HG03039 (cell line): ENCODE measurements at regions not wholly inside any gene's neighbourhood (a gene's known extent, or its start where the extent isn't known, plus 50 kb on each side); places are given as distances from the start of the nearest gene placed in this dataset.

ENCODE experiments used
- ATAC-seq: cut with Tn5 transposase; IDR thresholded peaks from one replicate; pipeline ENCODE4 v1.9.1; 2021; ENCODE audit warnings: mild to moderate bottlenecking, moderate library complexity; ENCODE audit not compliant: unreplicated experiment

DNA sequence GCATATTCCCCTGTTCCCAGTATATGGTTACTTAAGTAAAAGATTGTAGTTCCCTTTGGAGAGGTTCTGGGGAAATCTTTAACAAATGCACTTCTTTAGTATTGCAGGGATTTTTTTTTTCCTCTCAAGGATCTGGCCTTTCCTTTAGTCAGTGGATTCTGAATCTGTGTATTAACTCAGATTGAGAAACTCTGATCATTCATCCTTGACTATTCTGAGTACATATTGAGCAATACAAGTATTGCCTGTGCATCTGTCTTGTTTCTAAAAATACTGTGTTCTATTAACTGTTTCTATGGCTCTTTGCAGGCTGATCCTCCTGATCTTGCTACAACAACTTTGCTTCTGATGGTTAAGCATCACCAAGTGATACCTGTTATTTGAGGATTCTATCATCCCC lies 67.8 kb upstream of the FGGY start:
- ATAC-seq = no peak

DNA sequence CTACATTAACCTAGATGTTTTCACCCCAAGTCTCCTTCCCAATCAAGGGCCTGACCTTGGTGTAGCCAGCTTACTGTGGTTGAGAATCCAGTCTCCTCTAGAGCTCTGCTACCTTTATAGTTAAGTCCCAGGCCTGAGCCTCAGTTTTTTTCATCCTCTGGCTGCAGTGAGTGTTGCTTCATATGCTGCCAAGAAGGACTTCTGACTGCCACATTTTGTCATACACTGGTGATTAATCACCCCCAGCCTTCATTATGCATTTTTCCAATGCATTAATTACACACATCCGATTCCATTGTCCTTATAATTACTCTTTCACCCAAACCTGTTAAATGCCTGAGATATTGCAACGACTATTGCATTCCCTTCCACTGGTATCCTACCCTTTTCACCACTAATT lies 66.3 kb upstream of the FGGY start:
- no peak for ATAC-seq

DNA sequence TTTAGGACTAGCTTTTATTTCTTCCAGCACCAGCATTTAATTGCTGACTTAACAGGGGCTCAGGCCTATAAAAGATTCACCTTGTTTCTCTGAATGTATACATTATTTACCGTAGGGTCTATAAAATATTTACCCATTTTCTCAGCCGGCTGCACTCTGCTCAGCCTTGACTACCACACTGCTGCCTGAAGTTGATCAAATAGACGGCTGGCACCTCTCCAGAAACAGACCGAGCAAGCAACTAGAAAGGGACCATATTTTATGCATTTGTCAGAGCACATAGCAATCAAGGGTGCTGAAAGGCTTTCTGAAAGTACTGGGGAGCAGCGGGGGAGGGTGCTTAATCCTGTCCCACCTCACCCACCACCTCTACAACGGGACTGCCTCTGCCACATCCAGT lies 64.7 kb upstream of the FGGY start:
- ATAC-seq = no peak

DNA sequence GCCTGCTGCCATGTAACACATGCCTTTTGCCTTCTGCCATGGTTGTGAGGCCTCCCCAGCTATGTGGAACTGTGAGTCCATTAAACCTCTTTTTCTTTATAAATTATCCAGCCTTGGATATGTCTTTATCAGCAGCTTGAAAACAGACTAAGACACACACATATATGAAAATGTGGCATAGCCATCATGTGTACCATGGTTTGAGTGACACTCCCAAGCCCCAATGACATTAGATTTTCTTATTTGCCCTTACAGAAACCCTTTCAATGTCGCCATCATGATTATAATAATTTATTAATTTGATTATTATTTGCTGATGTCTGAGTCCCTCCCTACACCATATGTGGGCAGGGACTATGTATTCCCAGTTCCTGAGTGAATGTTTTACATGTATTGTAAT lies 63.5 kb upstream of the FGGY start:
- no peak for ATAC-seq

DNA sequence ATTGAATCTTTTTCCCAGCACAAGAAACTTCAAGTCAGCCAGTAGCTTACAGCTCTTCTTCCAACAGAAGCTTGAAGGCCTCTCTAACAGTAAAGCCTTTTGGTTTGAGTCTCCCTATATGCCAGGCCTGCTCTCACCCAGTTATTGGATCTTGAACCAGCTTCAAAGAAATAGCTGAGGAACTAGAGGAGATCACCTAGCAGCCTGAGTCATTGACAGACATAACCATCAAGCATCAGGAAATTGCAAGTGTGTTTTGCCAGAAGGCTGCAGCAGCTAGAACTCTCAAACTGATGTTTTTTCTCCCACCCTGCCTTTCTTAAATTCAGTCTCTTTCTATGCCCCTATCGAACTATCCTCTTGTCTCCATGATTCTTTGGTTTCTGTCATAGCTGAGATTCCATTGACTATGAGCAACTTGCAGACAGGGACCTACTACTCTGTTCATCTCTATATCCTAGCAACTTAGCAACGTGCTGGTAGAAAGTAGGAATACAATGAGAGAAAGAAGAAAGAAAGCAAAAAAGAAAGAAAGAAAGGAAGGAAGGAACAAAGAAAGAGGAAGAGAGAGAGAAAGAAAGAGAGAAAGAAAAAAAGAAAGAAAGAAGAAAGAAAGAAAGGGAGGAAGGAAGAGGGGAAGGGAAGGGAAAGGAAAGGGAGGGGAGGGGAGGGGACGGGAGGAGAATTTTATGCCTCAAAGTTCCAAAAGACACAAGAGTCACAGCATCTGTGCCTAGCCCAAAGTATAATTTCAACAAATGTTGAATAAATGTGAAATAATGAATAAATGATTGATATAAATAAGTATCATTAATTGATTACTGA lies 60.0 kb upstream of the FGGY start:
- no peak for ATAC-seq

DNA sequence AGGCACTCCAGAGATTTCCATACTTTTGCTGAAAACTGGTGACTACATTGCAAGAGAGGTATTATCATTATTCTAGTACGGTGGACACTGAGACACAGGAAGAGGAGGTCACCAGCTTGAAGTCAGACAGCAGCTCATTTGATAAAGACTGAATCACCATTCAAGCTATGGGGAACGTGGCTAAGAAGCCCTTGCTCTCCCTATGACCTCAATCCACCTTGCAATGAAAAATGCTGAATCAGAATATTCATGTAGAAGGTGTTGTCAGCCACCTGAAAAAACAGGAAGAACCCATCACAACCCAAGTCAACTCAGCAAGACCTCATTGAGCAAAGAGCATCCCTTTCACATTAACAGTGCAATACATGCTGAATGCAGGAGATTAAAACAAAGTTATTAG lies 59.0 kb upstream of the FGGY start:
- ATAC-seq = no peak

DNA sequence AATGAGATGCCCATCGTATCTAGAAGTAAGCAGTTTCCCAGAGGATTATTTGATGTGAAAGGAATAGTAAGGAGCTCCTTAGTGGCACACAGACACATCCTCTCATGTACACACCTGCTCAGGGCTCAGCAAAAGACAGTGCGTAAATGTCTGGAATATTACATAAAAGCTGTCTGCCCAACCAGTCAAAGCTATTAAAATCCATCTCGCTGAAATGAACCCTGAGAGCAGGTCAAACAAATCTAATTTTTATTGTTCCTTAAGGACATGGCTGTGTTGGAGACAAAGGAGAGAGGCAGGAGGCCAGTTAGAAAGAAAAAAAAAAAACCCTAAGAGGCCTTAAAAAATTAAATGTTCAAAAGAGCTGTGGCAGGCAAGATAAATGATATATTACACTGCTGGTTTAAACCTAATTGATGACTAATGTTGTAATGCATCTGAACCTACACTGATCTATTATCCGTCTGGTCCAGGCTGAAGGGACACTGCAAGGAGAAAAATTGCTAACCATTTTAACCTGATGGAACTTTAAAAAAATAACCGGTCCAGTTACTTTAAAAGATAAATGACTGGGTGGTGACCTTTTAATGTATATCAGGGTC lies 58.5 kb upstream of the FGGY start:
- no peak for ATAC-seq

DNA sequence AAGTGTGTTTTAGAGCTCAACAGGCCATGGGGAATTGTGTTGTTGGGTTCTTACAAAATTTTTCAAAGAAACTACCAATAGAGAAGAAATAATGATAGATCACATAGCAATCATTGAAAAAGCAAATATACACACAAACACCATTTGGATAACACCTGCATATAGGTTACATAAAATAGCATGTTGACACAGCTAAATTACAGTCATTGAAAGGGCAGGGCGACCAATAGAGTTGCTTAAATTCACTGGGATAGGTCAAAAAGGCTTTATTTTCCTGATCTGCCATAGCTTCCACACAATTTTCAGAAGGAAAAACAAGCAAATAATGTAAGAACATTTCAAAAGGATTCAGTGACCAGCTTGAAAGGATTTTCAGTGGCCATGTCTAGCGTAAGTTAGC lies 57.9 kb upstream of the FGGY start:
- no peak for ATAC-seq

DNA sequence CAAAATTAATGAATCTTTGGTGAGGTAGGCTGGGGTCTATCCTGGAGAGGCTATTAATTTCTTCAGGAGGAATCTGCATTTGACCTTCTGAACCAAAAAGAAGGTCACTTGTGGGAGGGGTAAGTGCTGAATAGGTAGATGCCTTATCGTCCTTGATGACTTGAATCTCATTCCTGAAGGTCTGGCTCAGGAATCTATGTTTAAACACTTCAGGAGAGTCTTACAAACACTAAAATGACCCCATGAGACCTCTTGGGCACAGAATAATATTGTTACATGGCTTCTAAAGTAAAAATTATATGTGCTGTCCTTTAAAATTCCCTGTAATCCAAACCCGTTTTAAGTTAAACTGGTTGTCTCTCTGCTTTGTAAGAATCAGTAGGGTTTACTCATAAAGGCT lies 55.0 kb upstream of the FGGY start:
- no peak for ATAC-seq

DNA sequence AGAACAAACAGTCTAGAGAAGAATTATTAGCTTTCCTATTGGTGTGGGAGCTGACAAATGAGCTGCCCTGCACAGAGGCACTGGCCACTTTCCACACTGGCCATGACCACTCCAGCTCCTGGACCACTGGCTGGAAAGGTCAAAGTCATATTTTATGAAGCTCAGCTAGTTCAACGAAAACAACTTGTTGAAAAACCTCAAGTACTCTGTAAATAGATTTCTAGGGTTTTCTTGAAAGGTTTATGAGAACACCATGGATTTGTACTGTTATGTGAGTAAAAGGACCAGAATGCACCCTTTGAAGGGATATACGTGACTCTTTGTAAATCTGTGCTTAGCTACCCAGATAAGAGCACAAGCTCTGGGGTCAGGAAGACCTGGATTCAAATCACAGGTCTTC lies 54.5 kb upstream of the FGGY start:
- ATAC-seq = no peak

DNA sequence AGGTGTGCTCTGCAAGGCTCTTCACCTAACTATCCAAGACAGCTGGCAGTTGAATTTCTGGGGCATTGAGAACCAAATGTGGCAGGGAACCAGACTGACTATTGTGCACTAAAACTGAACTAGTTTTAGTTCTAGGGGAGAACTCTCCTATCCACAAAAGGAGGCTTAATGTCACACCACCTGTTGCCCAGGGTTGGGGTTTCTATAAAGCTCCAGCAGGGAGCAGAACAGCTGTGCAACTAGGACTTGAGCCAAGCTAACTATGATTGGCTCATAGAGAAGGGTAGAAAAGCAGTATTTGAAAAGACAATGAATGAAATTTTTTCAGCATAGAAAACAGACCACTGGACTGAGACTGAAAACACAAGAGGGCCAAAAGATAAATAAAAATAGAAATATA lies 53.3 kb upstream of the FGGY start:
- ATAC-seq = no peak

DNA sequence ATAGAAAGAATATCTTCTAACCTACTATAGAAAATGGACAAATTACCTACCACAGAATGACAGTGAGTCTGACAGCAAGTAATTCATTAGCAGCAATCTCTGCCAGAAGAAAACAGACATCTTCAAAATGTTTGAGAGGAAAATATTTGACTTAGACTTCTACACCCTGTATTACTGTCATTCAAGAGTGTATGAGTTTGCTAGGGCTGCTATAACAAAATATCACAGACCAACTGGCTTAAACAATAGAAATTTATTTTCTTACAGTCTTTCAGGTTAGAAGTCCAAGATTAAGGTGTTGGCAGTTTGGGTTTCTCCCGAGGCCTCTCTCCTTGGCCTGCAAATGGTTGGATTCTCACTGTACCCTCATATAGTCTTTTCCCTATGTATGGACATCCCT lies 52.9 kb upstream of the FGGY start:
- ATAC-seq = no peak

DNA sequence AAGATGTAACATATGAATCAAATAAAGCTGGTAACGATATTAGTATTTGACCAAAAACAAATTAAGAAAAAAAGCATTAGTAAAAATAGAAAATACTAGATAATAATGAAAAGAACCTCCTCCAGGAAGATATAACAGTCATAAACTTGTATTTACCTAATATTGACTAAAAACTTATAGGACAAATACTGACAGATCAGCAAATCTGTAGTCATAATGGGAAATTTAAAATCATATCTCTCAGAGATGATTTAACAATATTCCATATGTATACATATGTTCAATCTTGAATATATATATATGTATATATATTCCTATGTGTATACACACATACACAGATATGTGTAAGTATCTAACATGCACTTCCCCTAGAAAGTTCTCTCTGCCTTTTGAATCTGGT lies 52.0 kb upstream of the FGGY start:
- no peak for ATAC-seq
